ENCODE measurements at regions not wholly inside any gene's neighbourhood (a gene's known extent, or its start where the extent isn't known, plus 50 kb on each side); places are given as distances from the start of the nearest gene placed in this dataset.

- no peaks in the 10 kb centered on the region for H3K79me2 ChIP-seq (ENCODE audit: insufficient read depth, low read length)
- H3K4me3 Mint-ChIP-seq (ENCODE audit: unreplicated experiment) = no peak overlapping the region
- peaks cover 8% of the 10 kb centered on the region for H3K4me1 Mint-ChIP-seq (ENCODE audit: low read depth, unreplicated experiment)
- no peak overlapping the region for H3K9ac ChIP-seq (ENCODE audit: low read length)
- H3K4me2 ChIP-seq (ENCODE audit: low read length) = peak overlapping the region; percentile 30
- peaks cover 8% of the 10 kb centered on the region for H3K27me3 Mint-ChIP-seq (ENCODE audit: low read depth, unreplicated experiment)
- no peaks in the 10 kb centered on the region for H3K36me3 Mint-ChIP-seq (ENCODE audit: low read depth, unreplicated experiment)
- no peaks in the 10 kb centered on the region for H3K27me3 ChIP-seq (ENCODE audit: insufficient read depth, low read length)
- no peaks in the 10 kb centered on the region for H3K9me3 ChIP-seq (ENCODE audit: insufficient read depth, low read depth, low read length)
- peaks cover 23% of the 10 kb centered on the region for H3K4me1 ChIP-seq (ENCODE audit: insufficient read depth, low read length)
- TF ChIP-seq CTCF (IDR thresholded peaks at IDR 0.05; ENCODE audit: insufficient read depth, low read depth, low read length) (no peak), EZH2 (IDR thresholded peaks at IDR 0.05; ENCODE audit: insufficient read depth, low read length) (no peak)
- peaks cover 3% of the 10 kb centered on the region for H3K9me3 Mint-ChIP-seq (ENCODE audit: unreplicated experiment)
- no peak overlapping the region for H2AFZ ChIP-seq (ENCODE audit: low read depth, low read length)
- no peak overlapping the region for H3K4me3 ChIP-seq (ENCODE audit: insufficient read depth, low read depth, low read length)
- peak; percentile 62 for FAIRE-seq
- H3K27ac ChIP-seq (ENCODE audit: low read depth, low read length) = no peak overlapping the region
- no peaks in the 10 kb centered on the region for H4K20me1 ChIP-seq (ENCODE audit: insufficient read depth, low read length)
- no peaks in the 10 kb centered on the region for H3K36me3 ChIP-seq (ENCODE audit: insufficient read depth, low read length)
- H3K27ac Mint-ChIP-seq (ENCODE audit: unreplicated experiment) = peak overlapping the region; percentile 22
- DNase-seq (ENCODE audit: low read depth) = peak; percentile 88
Measured at GRCh38 chr2:100757621-100758394, 62.1 kb upstream of the NPAS2 start.

- Histone ChIP-seq H3K27me3 (ENCODE audit: insufficient read depth, low read length) (no peaks in the 10 kb centered on the region), H4K20me1 (ENCODE audit: insufficient read depth, low read length) (no peaks in the 10 kb centered on the region), H2AFZ (ENCODE audit: low read depth, low read length) (no peak overlapping the region), H3K4me3 (ENCODE audit: insufficient read depth, low read depth, low read length) (no peak overlapping the region), H3K9me3 (ENCODE audit: insufficient read depth, low read depth, low read length) (no peaks in the 10 kb centered on the region), H3K4me2 (ENCODE audit: low read length) (no peak overlapping the region), H3K9ac (ENCODE audit: low read length) (no peak overlapping the region), H3K36me3 (ENCODE audit: insufficient read depth, low read length) (no peaks in the 10 kb centered on the region), H3K79me2 (ENCODE audit: insufficient read depth, low read length) (no peaks in the 10 kb centered on the region), H3K27ac (ENCODE audit: low read depth, low read length) (no peak overlapping the region), H3K4me1 (ENCODE audit: insufficient read depth, low read length) (peaks cover 13% of the 10 kb centered on the region)
- Mint-ChIP-seq H3K27ac (ENCODE audit: unreplicated experiment) (no peak overlapping the region), H3K36me3 (ENCODE audit: low read depth, unreplicated experiment) (no peaks in the 10 kb centered on the region), H3K27me3 (ENCODE audit: low read depth, unreplicated experiment) (peaks cover 8% of the 10 kb centered on the region), H3K4me1 (ENCODE audit: low read depth, unreplicated experiment) (peaks cover 6% of the 10 kb centered on the region), H3K9me3 (ENCODE audit: unreplicated experiment) (peaks cover 3% of the 10 kb centered on the region), H3K4me3 (ENCODE audit: unreplicated experiment) (no peak overlapping the region)
- TF ChIP-seq EZH2 (IDR thresholded peaks at IDR 0.05; ENCODE audit: insufficient read depth, low read length) = no peak
- TF ChIP-seq CTCF (IDR thresholded peaks at IDR 0.05; ENCODE audit: insufficient read depth, low read depth, low read length) = no peak
- DNase-seq (ENCODE audit: low read depth) = no peak
- no peak for FAIRE-seq
Measured at GRCh38 chr2:100759901-100760300, 60.0 kb upstream of the NPAS2 start.

- Histone ChIP-seq H2AFZ (ENCODE audit: low read depth, low read length) (no peak overlapping the region), H3K36me3 (ENCODE audit: insufficient read depth, low read length) (no peaks in the 10 kb centered on the region), H3K9me3 (ENCODE audit: insufficient read depth, low read depth, low read length) (no peaks in the 10 kb centered on the region), H3K4me3 (ENCODE audit: insufficient read depth, low read depth, low read length) (no peak overlapping the region), H3K79me2 (ENCODE audit: insufficient read depth, low read length) (no peaks in the 10 kb centered on the region), H3K27ac (ENCODE audit: low read depth, low read length) (no peak overlapping the region), H3K4me1 (ENCODE audit: insufficient read depth, low read length) (peaks cover 15% of the 10 kb centered on the region), H3K9ac (ENCODE audit: low read length) (no peak overlapping the region), H3K27me3 (ENCODE audit: insufficient read depth, low read length) (no peaks in the 10 kb centered on the region), H3K4me2 (ENCODE audit: low read length) (no peak overlapping the region), H4K20me1 (ENCODE audit: insufficient read depth, low read length) (no peaks in the 10 kb centered on the region)
- no peak overlapping the region for H3K27ac Mint-ChIP-seq (ENCODE audit: unreplicated experiment)
- H3K27me3 Mint-ChIP-seq (ENCODE audit: low read depth, unreplicated experiment) = peaks cover 5% of the 10 kb centered on the region
- no peak overlapping the region for H3K4me3 Mint-ChIP-seq (ENCODE audit: unreplicated experiment)
- no peak for DNase-seq (ENCODE audit: low read depth)
- FAIRE-seq = no peak
- no peaks in the 10 kb centered on the region for H3K36me3 Mint-ChIP-seq (ENCODE audit: low read depth, unreplicated experiment)
- H3K9me3 Mint-ChIP-seq (ENCODE audit: unreplicated experiment) = no peaks in the 10 kb centered on the region
- no peak for TF ChIP-seq EZH2 (IDR thresholded peaks at IDR 0.05; ENCODE audit: insufficient read depth, low read length)
- TF ChIP-seq CTCF (IDR thresholded peaks at IDR 0.05; ENCODE audit: insufficient read depth, low read depth, low read length) = no peak
- peaks cover 6% of the 10 kb centered on the region for H3K4me1 Mint-ChIP-seq (ENCODE audit: low read depth, unreplicated experiment)
Measured at GRCh38 chr2:100761365-100761764, 58.6 kb upstream of the NPAS2 start.
